RWPE2 (cell line): ENCODE measurements at regions not wholly inside any gene's neighbourhood (a gene's known extent, or its start where the extent isn't known, plus 50 kb on each side); places are given as distances from the start of the nearest gene placed in this dataset.

Experiments used
- ATAC-seq: fragments of 200-7000 bp; cut with Tn5 transposase; 3 replicates; pipeline ENCODE4 v1.9.1; 2021; ENCODE audit warnings: low read depth
- DNase-seq: peaks from one replicate; pipeline ENCODE4 v3.0.0-alpha.2; 2020; ENCODE audit warnings: low spot score
- H3K27ac ChIP-seq: fragments of 450-650 bp; 2 replicates; pipeline ENCODE4 v1.5.1; 2017; ENCODE audit warnings: mild to moderate bottlenecking; ENCODE audit not compliant: poor library complexity, severe bottlenecking
- H3K27me3 ChIP-seq: fragments of 250-450 bp; sonication (Bioruptor Pico); 2 replicates; pipeline ENCODE4 v1.5.1; 2021; ENCODE audit warnings: mild to moderate bottlenecking, moderate library complexity; ENCODE audit not compliant: insufficient read depth, poor library complexity, severe bottlenecking
- H3K36me3 ChIP-seq: fragments of 250-450 bp; sonication (Bioruptor Pico); 2 replicates; pipeline ENCODE4 v1.5.1; 2020; ENCODE audit warnings: low read depth, mild to moderate bottlenecking, moderate library complexity
- H3K4me1 ChIP-seq: fragments of 250-450 bp; sonication (Bioruptor Pico); 2 replicates; pipeline ENCODE4 v1.5.1; 2021; ENCODE audit warnings: mild to moderate bottlenecking, moderate library complexity; ENCODE audit not compliant: insufficient read depth, poor library complexity, severe bottlenecking
- H3K4me3 ChIP-seq: fragments of 250-450 bp; sonication (Bioruptor Pico); 2 replicates; pipeline ENCODE4 v1.5.1; 2021; ENCODE audit warnings: mild to moderate bottlenecking, moderate library complexity; ENCODE audit not compliant: severe bottlenecking
- H3K9me3 ChIP-seq: fragments of 250-450 bp; sonication (Bioruptor Pico); 2 replicates; pipeline ENCODE4 v1.5.1; 2021; ENCODE audit warnings: mild to moderate bottlenecking, moderate library complexity; ENCODE audit not compliant: severe bottlenecking
- CTCF ChIP-seq: fragments of 450-650 bp; IDR thresholded peaks from one replicate; pipeline ENCODE4 v1.5.1; 2017; ENCODE audit warnings: mild to moderate bottlenecking, moderate library complexity; ENCODE audit not compliant: poor library complexity, severe bottlenecking

GRCh38 chr18:40063488-40063887 lies 1891.5 kb upstream of the PIK3C3 start:
- Histone ChIP-seq H3K4me1 (no peaks in the 10 kb centered on the region), H3K9me3 (no peaks in the 10 kb centered on the region), H3K36me3 (no peaks in the 10 kb centered on the region), H3K4me3 (no peak overlapping the region), H3K27me3 (no peaks in the 10 kb centered on the region), H3K27ac (no peak overlapping the region)
- TF ChIP-seq CTCF, result no peak
- no peak for DNase-seq
- no peak for ATAC-seq

- TF ChIP-seq CTCF, result no peak
- H3K4me1 ChIP-seq, result no peaks in the 10 kb centered on the region
- DNase-seq (no peak), ATAC-seq (no peak)
- H3K4me3 ChIP-seq, result no peak overlapping the region
- H3K36me3 ChIP-seq, result no peaks in the 10 kb centered on the region
- no peaks in the 10 kb centered on the region for H3K27me3 ChIP-seq
- no peak overlapping the region for H3K27ac ChIP-seq
- no peaks in the 10 kb centered on the region for H3K9me3 ChIP-seq
Observed at GRCh38 chr18:40061086-40061485, 1893.9 kb upstream of the PIK3C3 start.

- Histone ChIP-seq H3K27me3 (no peaks in the 10 kb centered on the region), H3K9me3 (no peaks in the 10 kb centered on the region), H3K36me3 (no peaks in the 10 kb centered on the region), H3K27ac (no peak overlapping the region), H3K4me1 (no peaks in the 10 kb centered on the region), H3K4me3 (no peak overlapping the region)
- DNase-seq (no peak), ATAC-seq (no peak)
- TF ChIP-seq CTCF, result no peak
Observed at GRCh38 chr18:40060562-40060961, 1894.5 kb upstream of the PIK3C3 start.

GRCh38 chr18:40058811-40059570 lies 1896.0 kb upstream of the PIK3C3 start:
- H3K27ac ChIP-seq, result no peak overlapping the region
- no peaks in the 10 kb centered on the region for H3K36me3 ChIP-seq
- H3K4me3 ChIP-seq, result no peak overlapping the region
- H3K27me3 ChIP-seq, result no peaks in the 10 kb centered on the region
- H3K4me1 ChIP-seq, result no peaks in the 10 kb centered on the region
- no peaks in the 10 kb centered on the region for H3K9me3 ChIP-seq
- ATAC-seq (no peak), DNase-seq (no peak)
- no peak for TF ChIP-seq CTCF

- H3K4me3 ChIP-seq, result no peak overlapping the region
- no peaks in the 10 kb centered on the region for H3K4me1 ChIP-seq
- ATAC-seq (no peak), DNase-seq (no peak)
- H3K27ac ChIP-seq, result no peak overlapping the region
- H3K36me3 ChIP-seq, result no peaks in the 10 kb centered on the region
- no peak for TF ChIP-seq CTCF
- no peaks in the 10 kb centered on the region for H3K27me3 ChIP-seq
- no peaks in the 10 kb centered on the region for H3K9me3 ChIP-seq
Observed at GRCh38 chr18:40056079-40056692, 1898.8 kb upstream of the PIK3C3 start.
